GM23248 (cell line): ENCODE measurements at regions not wholly inside any gene's neighbourhood (a gene's known extent, or its start where the extent isn't known, plus 50 kb on each side); places are given as distances from the start of the nearest gene placed in this dataset.

Experiments
- DNase-seq: peaks from one replicate; pipeline ENCODE4 v3.0.0-alpha.2; 2015
- H2AFZ ChIP-seq: fragments of 200-600 bp; sonication (generic); 2 replicates; pipeline ENCODE4 v1.6.1; 2016; ENCODE audit warnings: antibody characterized with exemption
- H3F3A ChIP-seq: fragments of 200-600 bp; sonication (generic); 2 replicates; pipeline ENCODE4 v1.6.1; 2016; ENCODE audit warnings: mild to moderate bottlenecking, antibody characterized with exemption, mixed run types; ENCODE audit not compliant: insufficient read depth
- H3K27ac ChIP-seq: fragments of 200-600 bp; sonication (generic); 2 replicates; pipeline ENCODE4 v1.5.1; 2016; ENCODE audit warnings: mild to moderate bottlenecking
- H3K27me3 ChIP-seq: fragments of 200-600 bp; sonication (generic); replicated peaks from 2 replicates; pipeline ENCODE4 v1.6.1; 2016; ENCODE audit warnings: mild to moderate bottlenecking; ENCODE audit not compliant: insufficient read depth
- H3K36me3 ChIP-seq: fragments of 200-600 bp; sonication (generic); 2 replicates; pipeline ENCODE4 v1.6.1; 2016; ENCODE audit warnings: low read depth, mild to moderate bottlenecking
- H3K4me1 ChIP-seq: fragments of 200-600 bp; sonication (generic); 2 replicates; pipeline ENCODE4 v1.6.1; 2016; ENCODE audit warnings: mild to moderate bottlenecking; ENCODE audit not compliant: insufficient read depth
- H3K4me2 ChIP-seq: fragments of 200-600 bp; sonication (generic); one replicate; pipeline ENCODE4 v1.6.1; 2016; ENCODE audit warnings: mild to moderate bottlenecking; ENCODE audit not compliant: unreplicated experiment
- H3K4me3 ChIP-seq: fragments of 200-600 bp; sonication (generic); 2 replicates; pipeline ENCODE4 v1.5.1; 2016; ENCODE audit warnings: mild to moderate bottlenecking
- H3K79me2 ChIP-seq: fragments of 200-600 bp; sonication (generic); 2 replicates; pipeline ENCODE4 v1.6.1; 2016; ENCODE audit warnings: mild to moderate bottlenecking; ENCODE audit not compliant: insufficient read depth
- H3K9ac ChIP-seq: fragments of 200-600 bp; sonication (generic); 2 replicates; pipeline ENCODE4 v1.6.1; 2016; ENCODE audit warnings: mild to moderate bottlenecking
- H3K9me2 ChIP-seq: fragments of 200-600 bp; sonication (generic); 2 replicates; pipeline ENCODE4 v1.6.1; 2016; ENCODE audit warnings: mixed run types, mild to moderate bottlenecking, moderate library complexity; ENCODE audit not compliant: insufficient read depth
- H3K9me3 ChIP-seq: fragments of 200-600 bp; sonication (generic); one replicate; pipeline ENCODE4 v1.6.1; 2017; ENCODE audit warnings: low read depth
- H4K20me1 ChIP-seq: fragments of 200-600 bp; sonication (generic); 2 replicates; pipeline ENCODE4 v1.6.0; 2016; ENCODE audit not compliant: insufficient read depth
- EZH2 ChIP-seq: fragments of 200-600 bp; sonication (generic); IDR thresholded peaks from 2 replicates; pipeline ENCODE4 v1.6.1; 2018; ENCODE audit warnings: antibody characterized with exemption, mild to moderate bottlenecking; ENCODE audit not compliant: insufficient read depth, poor library complexity, severe bottlenecking
- EZH2phosphoT487 ChIP-seq: fragments of 200-600 bp; sonication (generic); IDR thresholded peaks from 2 replicates; pipeline ENCODE4 v1.6.1; 2018; ENCODE audit warnings: antibody characterized with exemption, moderate library complexity, mild to moderate bottlenecking, low read depth; ENCODE audit not compliant: insufficient read depth
- WGBS, 2 experiments: methylation state at CpG; one replicate each; pipeline ENCODE4 v1.1.6; 2015 to 2017; ENCODE audit warnings: low lambda C conversion rate in 2 of 2, low coverage in 1 of 2; ENCODE audit errors: missing lambda C conversion rate in 2 of 2; 5-methylcytosine and 5-hydroxymethylcytosine counted together
- in situ Hi-C: fragments of 300-500 bp; cut with MboI; formaldehyde crosslinking; loops from 2 replicates; pipeline ENCODE4 v1.15.0; 2020

GRCh38 chr20:57990396-57990987 is 238.0 kb downstream of the ANKRD60 start:
- no peaks in the 10 kb centered on the region for H3K79me2 ChIP-seq
- peaks cover 39% of the 10 kb centered on the region for H3K4me1 ChIP-seq
- H3K4me3 ChIP-seq, result peak overlapping the region; percentile 29; the same call in 1 of the 2 replicates
- no peaks in the 10 kb centered on the region for H3K9me2 ChIP-seq
- peak overlapping the region; percentile 94 for H3K27ac ChIP-seq
- no peak for TF ChIP-seq EZH2
- no peak for TF ChIP-seq EZH2phosphoT487
- H3F3A ChIP-seq, result peaks cover 37% of the 10 kb centered on the region
- 1 to 5% methylated on average over 8 of the region's 8 CpGs for WGBS, 2 experiments
- H3K36me3 ChIP-seq, result no peaks in the 10 kb centered on the region
- H3K9ac ChIP-seq, result peak overlapping the region; percentile 69
- H4K20me1 ChIP-seq, result no peaks in the 10 kb centered on the region
- no peak overlapping the region for H2AFZ ChIP-seq
- no peaks in the 10 kb centered on the region for H3K9me3 ChIP-seq
- in situ Hi-C loops, result no loop called here
- H3K27me3 ChIP-seq, result no peaks in the 10 kb centered on the region
- peak; percentile 95 for DNase-seq
- peak overlapping the region; percentile 63 for H3K4me2 ChIP-seq

- no peaks in the 10 kb centered on the region for H3K79me2 ChIP-seq
- H4K20me1 ChIP-seq, result no peaks in the 10 kb centered on the region
- H3K4me1 ChIP-seq, result peaks cover 29% of the 10 kb centered on the region
- H3F3A ChIP-seq, result peaks cover 33% of the 10 kb centered on the region
- no peaks in the 10 kb centered on the region for H3K36me3 ChIP-seq
- no peak overlapping the region for H3K9ac ChIP-seq
- no peak for DNase-seq
- no peaks in the 10 kb centered on the region for H3K9me3 ChIP-seq
- H3K27me3 ChIP-seq, result no peaks in the 10 kb centered on the region
- no peak overlapping the region for H2AFZ ChIP-seq
- in situ Hi-C loops, result no loop called here
- 97 to 98% methylated on average over 9 of the region's 9 CpGs for WGBS, 2 experiments
- no peaks in the 10 kb centered on the region for H3K9me2 ChIP-seq
- H3K27ac ChIP-seq, result no peak overlapping the region
- no peak overlapping the region for H3K4me3 ChIP-seq
- no peak overlapping the region for H3K4me2 ChIP-seq
- TF ChIP-seq EZH2 (no peak), EZH2phosphoT487 (no peak)
Observed at GRCh38 chr20:57988828-57989227, 239.6 kb downstream of the ANKRD60 start.

DNA sequence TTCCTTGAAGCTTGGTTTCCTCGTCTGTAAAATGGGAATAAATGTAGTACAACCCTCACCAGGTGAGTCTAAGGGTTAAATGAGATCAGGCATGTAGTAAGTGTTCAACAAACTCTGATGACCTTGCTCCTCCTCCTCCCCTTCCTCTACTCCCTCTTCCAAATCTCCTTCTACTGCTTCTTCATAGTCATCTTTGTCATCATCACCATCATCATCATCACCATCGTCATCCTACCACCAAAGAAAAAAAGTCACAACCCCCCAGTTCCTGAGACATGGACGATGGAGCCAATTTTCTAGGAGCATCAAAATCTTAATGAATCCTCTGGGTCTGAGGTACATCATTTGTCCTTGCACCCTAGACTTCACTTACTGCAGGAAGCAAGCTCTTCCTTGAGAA is 240.0 kb downstream of the ANKRD60 start:
- H4K20me1 ChIP-seq, result no peaks in the 10 kb centered on the region
- H3K27me3 ChIP-seq, result no peaks in the 10 kb centered on the region
- peaks cover 26% of the 10 kb centered on the region for H3K4me1 ChIP-seq
- no peak overlapping the region for H2AFZ ChIP-seq
- no peaks in the 10 kb centered on the region for H3K36me3 ChIP-seq
- H3K9ac ChIP-seq, result no peak overlapping the region
- H3F3A ChIP-seq, result peaks cover 33% of the 10 kb centered on the region
- no peaks in the 10 kb centered on the region for H3K79me2 ChIP-seq
- WGBS, 2 experiments, result 94 to 99% methylated on average over 3 of the region's 3 CpGs
- no peak overlapping the region for H3K4me3 ChIP-seq
- TF ChIP-seq EZH2 (no peak), EZH2phosphoT487 (no peak)
- in situ Hi-C loops, result no loop called here
- no peak overlapping the region for H3K4me2 ChIP-seq
- H3K9me2 ChIP-seq, result no peaks in the 10 kb centered on the region
- DNase-seq, result no peak
- H3K9me3 ChIP-seq, result no peaks in the 10 kb centered on the region
- H3K27ac ChIP-seq, result no peak overlapping the region

GRCh38 chr20:57987659-57988058 is 240.8 kb downstream of the ANKRD60 start:
- Histone ChIP-seq H3K79me2 (no peaks in the 10 kb centered on the region), H3F3A (peaks cover 32% of the 10 kb centered on the region), H4K20me1 (no peaks in the 10 kb centered on the region), H3K4me2 (no peak overlapping the region), H3K27ac (no peak overlapping the region), H3K9ac (no peak overlapping the region), H3K9me2 (no peaks in the 10 kb centered on the region), H2AFZ (no peak overlapping the region), H3K9me3 (no peaks in the 10 kb centered on the region), H3K4me3 (no peak overlapping the region), H3K4me1 (peaks cover 26% of the 10 kb centered on the region), H3K36me3 (no peaks in the 10 kb centered on the region), H3K27me3 (no peaks in the 10 kb centered on the region)
- TF ChIP-seq EZH2 (no peak), EZH2phosphoT487 (no peak)
- DNase-seq, result no peak
- WGBS, 2 experiments, result 96% methylated on average over 6 of the region's 6 CpGs
- in situ Hi-C loops, result no loop called here
